CD4-positive, alpha-beta T cell (primary cell): ENCODE measurements at regions not wholly inside any gene's neighbourhood (a gene's known extent, or its start where the extent isn't known, plus 50 kb on each side); places are given as distances from the start of the nearest gene placed in this dataset.

Source experiments
- ATAC-seq: fragments of 200-7000 bp; cut with Tn5 transposase; one replicate; pipeline ENCODE4 v1.10.0; 2022; ENCODE audit warnings: mild to moderate bottlenecking; ENCODE audit not compliant: poor library complexity
- CTCF ChIA-PET: fragments of 350-600 bp; sonication (Branson Sonifier 250); formaldehyde crosslinking; loops from one replicate; lab custom pipeline; 2021; ENCODE audit warnings: antibody characterized with exemption, inconsistent platforms; lab: Charles Lee
- POLR2A ChIA-PET: fragments of 350-600 bp; sonication (Branson Sonifier 250); formaldehyde crosslinking; loops from one replicate; lab custom pipeline; 2021; ENCODE audit warnings: antibody characterized with exemption, inconsistent platforms; lab: Charles Lee
- DNase-seq, 14 experiments: peaks; one replicate each; pipeline ENCODE4 v3.0.0-alpha.2; 2013 to 2020; ENCODE audit warnings: mixed read lengths in 2 of 14
- H3K27ac ChIP-seq, 2 donors: one replicate each; pipeline versions ENCODE4 v1.5.1 to v1.7.0; 2013; ENCODE audit warnings: low read length in 2 of 2, low read depth in 1 of 2, mild to moderate bottlenecking in 1 of 2
- H3K27me3 ChIP-seq, 2 experiments: 1 replicate in 1 of 2; 2 replicates in 1 of 2; pipeline versions ENCODE4 v1.6.1 to v1.7.0; 2013; ENCODE audit warnings: low read length in 2 of 2, control low read depth in 1 of 2, mild to moderate bottlenecking in 1 of 2, moderate library complexity in 1 of 2; ENCODE audit not compliant: insufficient read depth in 2 of 2, control insufficient read depth in 1 of 2
- H3K36me3 ChIP-seq: one replicate; pipeline ENCODE4 v1.6.1; 2013; ENCODE audit warnings: low read length, control low read depth; ENCODE audit not compliant: insufficient read depth
- H3K4me1 ChIP-seq: one replicate; pipeline ENCODE4 v1.6.1; 2013; ENCODE audit warnings: low read length, control low read depth; ENCODE audit not compliant: insufficient read depth
- H3K4me3 ChIP-seq: one replicate; pipeline ENCODE4 v1.5.1; 2013; ENCODE audit warnings: mild to moderate bottlenecking, low read length, moderate library complexity
- H3K9me3 ChIP-seq, 2 experiments: 1 replicate in 1 of 2; 2 replicates in 1 of 2; pipeline versions ENCODE4 v1.6.1 to v1.7.0; 2013; ENCODE audit warnings: low read length in 2 of 2, mild to moderate bottlenecking in 2 of 2, control low read depth in 1 of 2, moderate library complexity in 1 of 2; ENCODE audit not compliant: control insufficient read depth in 1 of 2, insufficient read depth in 1 of 2
- H3K27ac Mint-ChIP-seq: one replicate; pipeline ENCODE4 v1.8.0; 2020; ENCODE audit warnings: mixed read lengths
- H3K27me3 Mint-ChIP-seq: one replicate; pipeline ENCODE4 v1.8.0; 2021; ENCODE audit warnings: mixed read lengths
- H3K36me3 Mint-ChIP-seq: one replicate; pipeline ENCODE4 v1.8.0; 2021; ENCODE audit warnings: low read depth, mixed read lengths
- H3K4me1 Mint-ChIP-seq: one replicate; pipeline ENCODE4 v1.8.0; 2021; ENCODE audit warnings: low read depth, mixed read lengths
- H3K4me3 Mint-ChIP-seq: one replicate; pipeline ENCODE4 v1.8.0; 2020; ENCODE audit warnings: mild to moderate bottlenecking, mixed read lengths
- H3K9me3 Mint-ChIP-seq: one replicate; pipeline ENCODE4 v1.8.0; 2020; ENCODE audit warnings: mixed read lengths
- CTCF ChIP-seq: fragments of 200-600 bp; IDR thresholded peaks from one replicate; pipeline ENCODE4 v1.8.0; 2022; ENCODE audit warnings: antibody characterized with exemption, mild to moderate bottlenecking
- intact Hi-C, 2 experiments: fragments of 100-400 bp; cut with DNase I in 1 of 2; cut with micrococcal nuclease in 1 of 2; formaldehyde crosslinking; loops; one replicate each; pipeline versions ENCODE4 v1.15.1 to v1.9.0; 2023 to 2025; cut with DNase I, micrococcal nuclease

DNA sequence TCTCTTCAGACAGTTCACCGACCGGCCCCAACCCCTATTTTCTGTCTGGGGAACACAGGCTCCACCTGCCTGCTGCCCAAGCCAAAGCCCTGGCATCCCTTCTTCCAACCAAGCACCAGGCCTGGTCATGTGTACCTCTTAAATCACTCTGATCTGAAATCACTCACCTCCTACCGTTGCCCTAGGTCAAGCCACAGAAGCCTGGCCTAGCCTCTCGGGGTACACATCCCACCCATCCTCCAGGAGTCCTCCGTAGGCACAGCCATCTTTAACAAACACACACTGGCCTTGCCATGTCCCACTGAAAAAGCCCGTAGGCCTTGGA, 81.8 kb downstream of the IRF2BPL start:
- no peaks in the 10 kb centered on the region for H3K27me3 Mint-ChIP-seq
- POLR2A ChIA-PET: interaction anchor here (0.6 to 2.0 kb wide), 6 partner anchors 9 to 1609 kb away, joined by 3 to 13 read pairs (median 6); no protein-coding TSS in a partner anchor
- Histone ChIP-seq H3K9me3 (no peaks in the 10 kb centered on the region), H3K27ac (peak overlapping the region in 1 of 2 donors; percentile 5), H3K36me3 (no peaks in the 10 kb centered on the region), H3K4me1 (peaks cover 33% of the 10 kb centered on the region), H3K27me3 (no peaks in the 10 kb centered on the region), H3K4me3 (peak overlapping the region; percentile 8)
- H3K27ac Mint-ChIP-seq: peak overlapping the region; percentile 47
- no peak overlapping the region for H3K4me3 Mint-ChIP-seq
- no peak for ATAC-seq
- DNase-seq: no peak
- no peaks in the 10 kb centered on the region for H3K36me3 Mint-ChIP-seq
- no peak for TF ChIP-seq CTCF
- CTCF ChIA-PET: interaction anchor here (0.8 to 2.0 kb wide), 23 partner anchors 9 to 237 kb away, joined by 3 to 30 read pairs (median 7); no protein-coding TSS in a partner anchor
- H3K4me1 Mint-ChIP-seq: peaks cover 31% of the 10 kb centered on the region
- intact Hi-C loops: loop anchor here (1.0 kb wide), 2 partner anchors 33 to 107 kb away; no protein-coding TSS in a partner anchor
- no peaks in the 10 kb centered on the region for H3K9me3 Mint-ChIP-seq

- Histone ChIP-seq H3K36me3 (no peaks in the 10 kb centered on the region), H3K27ac (no peak overlapping the region), H3K27me3 (no peaks in the 10 kb centered on the region), H3K9me3 (no peaks in the 10 kb centered on the region), H3K4me1 (peaks cover 28% of the 10 kb centered on the region), H3K4me3 (no peak overlapping the region)
- TF ChIP-seq CTCF: no peak
- H3K9me3 Mint-ChIP-seq: no peaks in the 10 kb centered on the region
- DNase-seq (no peak), ATAC-seq (no peak)
- CTCF ChIA-PET: interaction anchor here (1.3 to 2.3 kb wide), 2 partner anchors 13 to 29 kb away, joined by 4 to 8 read pairs; no protein-coding TSS in a partner anchor
- peaks cover 24% of the 10 kb centered on the region for H3K4me1 Mint-ChIP-seq
- no peaks in the 10 kb centered on the region for H3K36me3 Mint-ChIP-seq
- intact Hi-C loops: no loop called here
- H3K27ac Mint-ChIP-seq: no peak overlapping the region
- POLR2A ChIA-PET: interaction anchor here (0.7 to 1.2 kb wide), 3 partner anchors 13 to 31 kb away, joined by 3 read pairs; no protein-coding TSS in a partner anchor
- H3K4me3 Mint-ChIP-seq: no peak overlapping the region
- no peaks in the 10 kb centered on the region for H3K27me3 Mint-ChIP-seq
Observed at GRCh38 chr14:76943072-76943471, 85.4 kb downstream of the IRF2BPL start.

- ATAC-seq: no peak
- Mint-ChIP-seq H3K27ac (peak overlapping the region; percentile 21), H3K4me3 (no peak overlapping the region), H3K9me3 (no peaks in the 10 kb centered on the region), H3K36me3 (no peaks in the 10 kb centered on the region), H3K4me1 (peaks cover 16% of the 10 kb centered on the region), H3K27me3 (no peaks in the 10 kb centered on the region)
- ChIA-PET CTCF (interaction anchor here (1.1 to 2.3 kb wide), 3 partner anchors 12 to 29 kb away, joined by 4 to 8 read pairs (median 5); no protein-coding TSS in a partner anchor), POLR2A (interaction anchor here (0.8 to 1.4 kb wide), 4 partner anchors 12 to 32 kb away, joined by 3 to 4 read pairs (median 4); no protein-coding TSS in a partner anchor)
- intact Hi-C loops: no loop called here
- Histone ChIP-seq H3K4me1 (peaks cover 19% of the 10 kb centered on the region), H3K9me3 (no peaks in the 10 kb centered on the region), H3K36me3 (no peaks in the 10 kb centered on the region), H3K27me3 (no peaks in the 10 kb centered on the region), H3K4me3 (no peak overlapping the region), H3K27ac (no peak overlapping the region)
- TF ChIP-seq CTCF: no peak
- DNase-seq: no peak
Observed at GRCh38 chr14:76941946-76942805, 86.3 kb downstream of the IRF2BPL start.
